ENCODE measurements at regions not wholly inside any gene's neighbourhood (a gene's known extent, or its start where the extent isn't known, plus 50 kb on each side); places are given as distances from the start of the nearest gene placed in this dataset.
A peak's percentile ranks its signal among the peaks of the same experiment; 100 is the strongest.
"Not testable (repeated sequence)": the region's sequence is repeated elsewhere in the genome, so short reads cannot be mapped to it uniquely, and the experiment has no call there.

GRCh38 chr11:16512198-16512898 lies 156.0 kb upstream of the SOX6 start:
- no peak overlapping the region for H3K4me3 ChIP-seq (ENCODE audit: low read depth, low read length)
- no peak for DNase-seq (ENCODE audit: low read depth)
- no peak for TF ChIP-seq CTCF (conservative IDR thresholded peaks at IDR 0.05; ENCODE audit: low read depth, low read length)

- TF ChIP-seq CTCF (conservative IDR thresholded peaks at IDR 0.05; ENCODE audit: low read depth, low read length) = no peak
- no peak overlapping the region for H3K4me3 ChIP-seq (ENCODE audit: low read depth, low read length)
- peak; percentile 76 for DNase-seq (ENCODE audit: low read depth)
These were observed 155.1 kb upstream of the SOX6 start for GRCh38 chr11:16511116-16512114.

- no peak for TF ChIP-seq CTCF (conservative IDR thresholded peaks at IDR 0.05; ENCODE audit: low read depth, low read length)
- DNase-seq (ENCODE audit: low read depth) = no peak
- no peak overlapping the region for H3K4me3 ChIP-seq (ENCODE audit: low read depth, low read length)
These were observed 149.1 kb upstream of the SOX6 start for GRCh38 chr11:16505481-16505880.

- not testable (repeated sequence) for H3K4me3 ChIP-seq (ENCODE audit: low read depth, low read length); DNase-seq (ENCODE audit: low read depth)
These were observed 147.5 kb upstream of the SOX6 start for GRCh38 chr11:16503891-16504290.

- no peak for DNase-seq (ENCODE audit: low read depth)
- no peak for TF ChIP-seq CTCF (conservative IDR thresholded peaks at IDR 0.05; ENCODE audit: low read depth, low read length)
These were observed 138.8 kb upstream of the SOX6 start for GRCh38 chr11:16494918-16495691.

GRCh38 chr11:16484434-16484833 lies 128.1 kb upstream of the SOX6 start:
- H3K4me3 ChIP-seq (ENCODE audit: low read depth, low read length) = no peak overlapping the region
- no peak for TF ChIP-seq CTCF (conservative IDR thresholded peaks at IDR 0.05; ENCODE audit: low read depth, low read length)
- DNase-seq (ENCODE audit: low read depth) = no peak

More at GRCh38 chr11:16494918-16495691, 138.8 kb upstream of the SOX6 start:
- H3K4me3 ChIP-seq (ENCODE audit: low read depth, low read length) = no peak overlapping the region

GRCh38 chr11:16474659-16475058 lies 118.3 kb upstream of the SOX6 start:
- no peak overlapping the region for H3K4me3 ChIP-seq (ENCODE audit: low read depth, low read length)
- DNase-seq (ENCODE audit: low read depth) = no peak
- no peak for TF ChIP-seq CTCF (conservative IDR thresholded peaks at IDR 0.05; ENCODE audit: low read depth, low read length)
